ENCODE measurements at regions not wholly inside any gene's neighbourhood (a gene's known extent, or its start where the extent isn't known, plus 50 kb on each side); places are given as distances from the start of the nearest gene placed in this dataset.

- ATAC-seq (no peak), FAIRE-seq (no peak), DNase-seq (ENCODE audit: low read depth, low spot score) (no peak)
- SMC1A ChIA-PET (ENCODE audit: uncharacterized antibody, unreplicated experiment) = interaction anchor here (0.7 to 1.0 kb wide), 2 partner anchors 21 to 289 kb away, joined by 3 read pairs; no protein-coding TSS in a partner anchor
- H3K27me3 ChIP-seq (replicated peaks in 1 of 2; ENCODE audit: control insufficient read depth in 2 of 2, insufficient read depth in 2 of 2, low read length in 1 of 2) = no peaks in the 10 kb centered on the region
- POLR2A ChIA-PET = no interaction called here
- RAD21 ChIA-PET (ENCODE audit: unreplicated experiment) = no interaction called here
- TF ChIP-seq MYC (IDR thresholded peaks at IDR 0.05; ENCODE audit: insufficient read depth, insufficient read length, insufficient replicate concordance, low read length, severe bottlenecking) (no peak), SPI1 (IDR thresholded peaks at IDR 0.05; ENCODE audit: borderline replicate concordance, insufficient read depth, low read depth, low read length) (no peak), SMAD5 (IDR thresholded peaks at IDR 0.05; ENCODE audit: low read depth) (no peak), EP300 (IDR thresholded peaks at IDR 0.05; ENCODE audit: borderline replicate concordance in 1 of 2, control insufficient read depth in 1 of 2, low read depth in 2 of 2, low read length in 2 of 2) (no peak), E2F8 (IDR thresholded peaks at IDR 0.05; ENCODE audit: low read depth, partially characterized antibody) (no peak), NR2F1 (conservative IDR thresholded peaks at IDR 0.05) (no peak), PML (IDR thresholded peaks at IDR 0.05; ENCODE audit: low read length) (no peak), KLF5 (IDR thresholded peaks at IDR 0.05; ENCODE audit: partially characterized antibody) (no peak), ESRRA (IDR thresholded peaks at IDR 0.05; ENCODE audit: low read length) (no peak), SUZ12 (IDR thresholded peaks at IDR 0.05; ENCODE audit: unreplicated experiment) (no peak), SMC3 (IDR thresholded peaks at IDR 0.05; ENCODE audit: borderline replicate concordance, low read length) (no peak)
- H3K4me2 ChIP-seq (ENCODE audit: control insufficient read depth, insufficient read depth) = no peak overlapping the region
- H3K36me3 ChIP-seq (ENCODE audit: control insufficient read depth in 2 of 2, insufficient read depth in 2 of 2, low read length in 1 of 2) = no peaks in the 10 kb centered on the region
- no peak overlapping the region for H3K27ac ChIP-seq (ENCODE audit: control insufficient read depth, insufficient read depth)
- BruUV-seq (replicated peaks) = no TSS peak
- no peaks in the 10 kb centered on the region for H3K79me2 ChIP-seq (ENCODE audit: control insufficient read depth, insufficient read depth, low read length)
- intact Hi-C loops (cut with micrococcal nuclease; ENCODE audit: unreplicated experiment) (no loop called here), in situ Hi-C loops (cut with MboI) (no loop called here)
- CTCF ChIA-PET = interaction anchor here (0.7 kb wide), 1 partner anchor 72 kb away, joined by 3 read pairs; no protein-coding TSS in a partner anchor
- H3K4me3 ChIP-seq = no peak overlapping the region
- no peaks in the 10 kb centered on the region for H3K4me1 ChIP-seq (ENCODE audit: control insufficient read depth, insufficient read depth, low read length)
- WGBS (ENCODE audit: insufficient coverage, insufficient replicate concordance, low lambda C conversion rate, missing lambda C conversion rate) = 0% methylated on average over 1 of the region's 1 CpG
- no peaks in the 10 kb centered on the region for H4K20me1 ChIP-seq (ENCODE audit: control insufficient read depth, insufficient read depth)
- H3K9ac ChIP-seq (ENCODE audit: control insufficient read depth, insufficient read depth, low read length) = no peak overlapping the region
- no peaks in the 10 kb centered on the region for H3K9me3 ChIP-seq (replicated peaks; ENCODE audit: control insufficient read depth, insufficient read depth, low read length)
- H2AFZ ChIP-seq (ENCODE audit: control insufficient read depth, low read depth, low read length) = no peak overlapping the region
Measured at GRCh38 chr20:11716945-11717248, 200.8 kb upstream of the BTBD3 start.

All from GM12878 (cell line).